GM10266 (cell line): ENCODE measurements at regions not wholly inside any gene's neighbourhood (a gene's known extent, or its start where the extent isn't known, plus 50 kb on each side); places are given as distances from the start of the nearest gene placed in this dataset.

Experiments used
- DNase-seq: peaks from one replicate; pipeline ENCODE4 v3.0.0; 2012; ENCODE audit errors: extremely low spot score
- CTCF ChIP-seq: IDR thresholded peaks from 2 replicates; pipeline ENCODE4 v1.5.1; 2012; ENCODE audit warnings: mild to moderate bottlenecking, low read depth; ENCODE audit not compliant: control insufficient read depth, insufficient read depth; ENCODE audit errors: missing control alignments

DNA sequence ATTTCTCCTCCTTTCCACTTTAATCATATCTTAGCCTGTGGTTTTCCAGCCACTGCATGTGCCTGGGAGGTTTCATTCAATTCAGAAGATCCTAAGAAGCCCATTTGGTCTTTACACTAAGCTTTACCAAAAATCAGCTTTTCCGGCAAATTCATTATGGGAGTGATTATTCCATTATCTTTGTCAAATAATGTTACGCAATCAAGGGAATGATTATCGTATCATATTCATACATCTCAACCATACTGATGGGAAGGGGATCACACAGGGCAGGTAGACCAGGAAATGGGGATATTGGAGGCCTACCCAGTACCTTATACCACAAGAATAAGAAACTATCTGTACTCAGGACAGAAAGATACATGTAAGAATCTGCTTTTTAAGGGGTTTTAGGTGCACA lies 440.5 kb downstream of the GPATCH2 start:
- no peak for TF ChIP-seq CTCF
- no peak for DNase-seq

DNA sequence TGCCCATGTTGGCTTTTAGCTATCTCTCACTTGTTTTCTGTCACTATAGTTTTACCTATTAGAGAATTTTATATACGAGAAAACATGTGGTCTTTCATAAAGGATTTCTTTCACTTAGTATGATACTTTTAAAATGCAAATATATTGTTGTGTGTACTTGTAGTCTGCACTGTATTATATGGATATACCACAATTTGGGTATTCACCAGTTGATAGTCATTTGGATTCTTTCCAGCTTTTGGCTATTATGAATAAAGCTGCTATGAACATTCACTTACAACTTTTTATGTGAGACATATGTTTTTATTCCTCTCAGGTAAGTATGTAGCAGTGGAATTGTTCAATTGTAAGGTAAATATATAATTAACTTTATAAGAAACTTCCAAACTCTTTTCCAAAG lies 441.5 kb downstream of the GPATCH2 start:
- no peak for DNase-seq
- TF ChIP-seq CTCF, result no peak

DNA sequence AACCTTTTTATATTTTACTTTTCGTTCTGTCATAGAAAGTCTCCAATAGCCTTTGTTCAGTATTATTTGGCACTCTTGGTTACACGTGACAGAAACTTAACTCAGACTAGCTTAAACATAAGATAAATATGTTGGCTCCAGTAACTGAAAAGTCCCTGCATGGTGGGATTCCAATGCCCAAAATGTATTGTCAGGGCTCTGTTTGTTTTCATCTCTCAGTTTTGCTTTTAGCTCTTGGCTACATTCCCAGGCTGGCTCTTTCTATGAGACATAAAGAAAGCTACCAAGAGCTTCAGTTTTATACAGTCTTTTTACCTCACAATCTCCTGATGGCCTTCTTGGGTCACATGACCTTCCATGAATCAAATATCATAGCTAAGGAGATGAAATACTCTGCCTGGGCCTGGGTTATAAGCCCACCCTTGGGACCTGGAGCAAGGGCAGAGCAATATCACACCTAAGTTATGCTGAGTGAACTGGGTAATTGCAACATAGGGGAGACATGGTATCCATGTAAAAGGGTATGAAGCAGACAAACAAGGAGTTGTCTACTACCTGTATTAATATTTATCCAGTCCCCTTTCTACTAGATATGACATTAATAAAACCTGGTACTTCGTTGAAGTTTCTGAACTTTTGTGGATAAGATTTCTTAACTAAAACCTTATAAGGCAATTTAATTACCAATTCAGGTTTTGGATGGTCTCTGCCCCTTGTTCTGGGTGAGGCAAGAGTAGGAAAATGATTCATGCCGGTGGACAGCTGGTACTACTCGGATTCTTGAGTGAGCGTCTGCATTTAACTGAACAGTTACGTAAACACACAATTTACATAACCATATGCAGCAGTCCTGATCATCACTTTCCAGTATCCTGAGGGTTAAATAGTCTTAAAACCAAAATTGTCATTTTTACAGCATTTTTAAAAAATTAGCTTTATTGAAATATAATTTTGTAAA lies 442.3 kb downstream of the GPATCH2 start:
- TF ChIP-seq CTCF, result no peak
- no peak for DNase-seq

DNA sequence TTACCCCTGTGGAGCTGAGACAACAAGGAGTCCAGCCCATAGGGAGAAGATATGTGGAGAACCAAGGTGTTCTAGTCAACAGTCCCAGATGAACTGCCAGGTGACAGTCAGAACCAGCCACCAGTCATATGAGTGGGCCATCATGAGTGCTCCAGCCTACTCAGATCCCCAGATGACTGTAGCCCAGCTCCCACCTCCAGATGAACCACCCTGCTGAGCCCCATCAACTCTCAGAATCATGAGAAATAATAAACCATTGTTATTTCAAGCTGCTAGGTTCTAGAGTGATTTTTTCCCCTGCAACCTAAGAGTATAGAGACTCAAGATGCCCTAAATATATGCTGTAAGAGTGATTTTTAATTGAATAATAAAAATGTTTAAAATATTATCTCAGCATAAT lies 444.2 kb downstream of the GPATCH2 start:
- DNase-seq, result no peak

GRCh38 chr1:217184854-217185253 lies 446.0 kb downstream of the GPATCH2 start:
- TF ChIP-seq CTCF, result no peak

More for the DNA sequence above, 444.2 kb downstream of the GPATCH2 start:
- no peak for TF ChIP-seq CTCF

DNA sequence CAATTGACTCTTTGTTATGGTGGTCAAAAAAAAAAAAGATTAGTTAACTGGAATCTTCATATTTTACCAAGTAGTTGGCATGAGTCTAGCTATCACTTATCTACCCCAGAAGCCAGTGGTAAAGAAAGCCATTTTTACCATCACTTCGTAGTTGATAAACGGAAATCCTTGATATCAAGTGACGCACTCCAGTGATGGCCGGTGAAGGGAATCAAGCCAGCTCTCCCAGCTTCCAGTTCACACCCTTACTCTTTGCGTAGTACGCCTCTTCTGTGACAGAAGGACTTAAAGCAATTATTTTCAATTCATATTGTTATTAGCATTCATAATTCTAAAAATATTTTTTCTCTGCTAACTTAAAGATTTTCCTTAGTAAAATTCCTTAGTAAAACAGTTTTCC lies 447.9 kb downstream of the GPATCH2 start:
- DNase-seq, result no peak
- no peak for TF ChIP-seq CTCF

More at GRCh38 chr1:217184854-217185253, 446.0 kb downstream of the GPATCH2 start:
- DNase-seq, result no peak

- no peak for TF ChIP-seq CTCF
- no peak for DNase-seq
Observed at GRCh38 chr1:217181756-217182155, 449.1 kb downstream of the GPATCH2 start.
